ENCODE measurements at regions not wholly inside any gene's neighbourhood (a gene's known extent, or its start where the extent isn't known, plus 50 kb on each side); places are given as distances from the start of the nearest gene placed in this dataset.

- no peak for TF ChIP-seq CTCF (IDR thresholded peaks at IDR 0.05)
- TF ChIP-seq POLR2A (IDR thresholded peaks at IDR 0.05) = no peak
- Histone ChIP-seq H3K9me3 (no peaks in the 10 kb centered on the region), H3K4me1 (peaks cover 0 to 18% (median 0%) of the 10 kb centered on the region in 4 donors), H3K27me3 (no peaks in the 10 kb centered on the region), H3K27ac (peak overlapping the region in 1 of 4 donors; percentile 64), H3K36me3 (no peaks in the 10 kb centered on the region), H3K4me3 (peak overlapping the region in 1 of 4 donors; percentile 30)
- DNase-seq = no peak
Observed at GRCh38 chr13:26476782-26477142, 80.7 kb upstream of the WASF3 start.

GRCh38 chr13:26477681-26478080, 79.8 kb upstream of the WASF3 start:
- no peak for TF ChIP-seq CTCF (IDR thresholded peaks at IDR 0.05)
- Histone ChIP-seq H3K27ac (peak overlapping the region in 1 of 4 donors; percentile 64), H3K27me3 (no peaks in the 10 kb centered on the region), H3K4me3 (no peak overlapping the region), H3K36me3 (no peaks in the 10 kb centered on the region), H3K4me1 (peaks cover 0 to 18% (median 0%) of the 10 kb centered on the region in 4 donors), H3K9me3 (no peaks in the 10 kb centered on the region)
- DNase-seq = peak in 1 of 3 donors; percentile 5

- Histone ChIP-seq H3K27ac (peak overlapping the region in 3 of 4 donors; percentile 38 to 73 (median 69)), H3K36me3 (no peaks in the 10 kb centered on the region), H3K9me3 (no peaks in the 10 kb centered on the region), H3K4me3 (no peak overlapping the region), H3K27me3 (no peaks in the 10 kb centered on the region), H3K4me1 (peaks cover 0 to 18% (median 0%) of the 10 kb centered on the region in 4 donors)
- DNase-seq = peak in 1 of 3 donors; percentile 51
- no peak for TF ChIP-seq POLR2A (IDR thresholded peaks at IDR 0.05)
- TF ChIP-seq CTCF (IDR thresholded peaks at IDR 0.05) = peak in 1 of 6 experiments; percentile 7
Observed at GRCh38 chr13:26480246-26480855, 77.1 kb upstream of the WASF3 start.

- H3K27ac ChIP-seq = no peak overlapping the region
- no peak overlapping the region for H3K4me3 ChIP-seq
- H3K36me3 ChIP-seq = no peaks in the 10 kb centered on the region
- no peaks in the 10 kb centered on the region for H3K9me3 ChIP-seq
- H3K4me1 ChIP-seq = no peaks in the 10 kb centered on the region
- DNase-seq = peak; percentile 43 to 89 (median 61)
- no peaks in the 10 kb centered on the region for H3K27me3 ChIP-seq
- TF ChIP-seq CTCF (IDR thresholded peaks at IDR 0.05) (peak; percentile 54 to 90 (median 80)), POLR2A (IDR thresholded peaks at IDR 0.05) (no peak)
Observed at GRCh38 chr13:26482451-26483197, 74.9 kb upstream of the WASF3 start.

GRCh38 chr13:26483546-26483945, 73.9 kb upstream of the WASF3 start:
- Histone ChIP-seq H3K4me3 (no peak overlapping the region), H3K36me3 (no peaks in the 10 kb centered on the region), H3K9me3 (no peaks in the 10 kb centered on the region), H3K27ac (no peak overlapping the region), H3K4me1 (no peaks in the 10 kb centered on the region), H3K27me3 (no peaks in the 10 kb centered on the region)
- DNase-seq = peak in 1 of 3 donors; percentile 13
- TF ChIP-seq CTCF (IDR thresholded peaks at IDR 0.05) (no peak), POLR2A (IDR thresholded peaks at IDR 0.05) (no peak)
